Fibroblast of peridontal ligament (primary cell): ENCODE measurements at regions not wholly inside any gene's neighbourhood (a gene's known extent, or its start where the extent isn't known, plus 50 kb on each side); places are given as distances from the start of the nearest gene placed in this dataset.

ENCODE experiments used
- DNase-seq: peaks from one replicate; pipeline ENCODE4 v3.0.0-alpha.2; 2010; ENCODE audit errors: extremely low read depth

- no peak for DNase-seq
These were observed 301.7 kb upstream of the LYPLAL1 start for GRCh38 chr1:218872026-218872425.

GRCh38 chr1:218872928-218873327 is 300.8 kb upstream of the LYPLAL1 start:
- no peak for DNase-seq

DNA sequence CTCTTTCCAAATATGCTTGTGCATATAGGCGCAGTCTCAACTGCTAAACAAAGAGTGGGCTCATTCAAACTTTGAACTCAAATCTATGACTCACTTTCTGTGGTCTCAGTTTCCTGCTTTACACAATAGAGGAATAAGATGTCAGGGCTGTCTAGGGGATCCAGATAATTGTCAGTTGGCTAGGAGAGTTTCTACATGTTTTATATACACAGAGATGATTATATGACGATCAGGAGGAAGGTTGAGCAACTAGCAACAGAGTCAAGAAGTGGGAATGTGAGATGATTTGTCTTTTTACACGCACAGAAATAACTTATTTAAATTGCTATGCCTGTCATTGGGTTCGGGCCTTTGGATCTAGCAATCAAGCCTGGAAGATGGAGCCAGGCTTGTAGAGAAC is 299.4 kb upstream of the LYPLAL1 start:
- peak; percentile 99 for DNase-seq

GRCh38 chr1:218874801-218875400 is 298.8 kb upstream of the LYPLAL1 start:
- peak; percentile 45 for DNase-seq

DNA sequence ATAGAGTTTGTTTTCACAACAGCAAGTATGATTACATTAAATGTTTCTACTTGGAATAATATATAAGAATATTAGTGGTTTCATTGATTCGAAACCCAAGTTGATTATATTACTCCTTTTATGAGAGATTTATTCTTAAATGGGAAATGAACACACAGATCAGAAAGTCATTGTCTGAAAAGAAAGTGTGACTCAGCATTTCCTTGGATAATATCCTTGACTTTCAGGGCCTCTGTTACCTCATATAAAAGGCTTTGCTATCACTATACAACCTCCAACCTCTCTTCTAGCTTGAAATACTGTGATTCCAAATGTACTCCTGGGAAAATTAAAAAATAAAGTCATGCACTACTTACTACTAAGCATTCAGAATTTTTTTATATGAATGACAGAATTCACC is 295.3 kb upstream of the LYPLAL1 start:
- peak; percentile 82 for DNase-seq

- no peak for DNase-seq
These were observed 293.1 kb upstream of the LYPLAL1 start for GRCh38 chr1:218880484-218881060.

DNA sequence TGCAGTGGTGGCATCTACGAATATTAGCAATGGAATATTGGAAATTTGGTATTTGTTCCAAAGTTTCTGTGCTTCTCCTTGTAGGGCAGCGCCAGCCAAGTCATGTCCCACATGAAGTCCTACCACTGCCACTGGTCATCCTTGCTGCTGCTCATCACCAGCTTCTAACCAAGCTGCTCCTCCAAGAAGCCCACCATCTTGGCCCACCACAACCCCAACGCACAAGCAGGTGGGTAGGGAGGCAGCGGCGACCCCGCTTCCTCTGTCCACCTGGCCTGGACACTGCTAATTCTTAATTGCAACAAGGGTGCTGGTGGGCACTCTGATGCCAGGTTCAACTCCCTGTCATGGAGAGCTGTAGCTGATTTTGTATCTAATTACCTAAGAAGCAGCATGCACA is 291.2 kb upstream of the LYPLAL1 start:
- DNase-seq = no peak

DNA sequence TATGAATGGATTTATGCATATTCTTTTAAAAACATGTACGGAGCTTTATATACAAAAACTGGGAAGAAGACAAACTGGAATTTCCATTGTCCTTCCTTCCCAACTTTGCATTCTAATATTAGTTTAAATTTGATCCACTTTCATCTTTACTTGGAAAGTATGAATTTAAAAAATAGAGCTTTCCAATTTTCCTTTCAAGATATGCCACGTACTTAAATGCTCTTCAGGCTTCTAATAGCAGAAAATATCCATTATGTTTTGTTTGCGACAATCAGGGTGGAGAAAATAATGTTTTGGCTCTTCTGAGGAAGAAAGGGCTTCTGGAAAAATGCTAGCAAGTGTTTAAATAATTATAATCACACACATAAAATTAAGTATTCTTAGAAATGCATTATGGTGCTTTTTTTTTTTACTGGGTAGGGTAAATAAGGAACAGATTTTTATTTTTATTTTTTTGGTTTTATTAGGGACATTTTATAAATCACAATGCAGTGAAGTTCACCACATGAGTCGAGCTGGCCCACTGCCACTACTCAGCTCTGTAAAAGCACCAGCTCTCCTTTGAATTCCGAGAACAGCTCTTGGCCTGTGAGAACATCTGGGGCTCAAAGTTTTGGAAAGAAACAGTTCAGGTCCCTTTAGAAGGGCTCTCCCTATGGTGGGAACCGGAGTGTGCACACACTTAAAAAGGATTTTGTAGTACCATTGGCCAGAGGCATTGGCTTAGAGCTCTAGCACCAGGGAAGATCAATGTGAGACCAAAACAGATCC is 287.4 kb upstream of the LYPLAL1 start:
- DNase-seq = peak; percentile 52

GRCh38 chr1:218887141-218887925 is 286.3 kb upstream of the LYPLAL1 start:
- DNase-seq = no peak

DNA sequence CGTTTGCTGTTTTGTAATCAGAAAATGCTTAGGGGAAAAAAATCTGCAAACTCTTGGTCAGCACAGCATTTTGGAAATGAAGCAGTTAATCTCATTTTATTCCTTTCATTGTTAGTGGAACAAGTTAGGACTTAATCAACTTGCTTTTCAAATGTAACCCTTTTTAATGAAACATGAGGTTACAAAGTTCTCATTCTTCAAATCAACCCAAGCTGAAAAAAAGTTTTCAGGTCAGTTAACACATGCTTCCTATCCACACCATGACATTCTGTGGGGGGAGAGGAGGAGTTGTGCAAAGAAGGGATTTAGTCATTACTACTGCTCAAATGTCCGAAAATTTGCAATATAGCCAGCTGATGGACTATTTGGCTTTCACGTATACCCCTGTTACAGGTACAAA is 283.2 kb upstream of the LYPLAL1 start:
- DNase-seq = no peak

- DNase-seq = no peak
These were observed 282.1 kb upstream of the LYPLAL1 start for GRCh38 chr1:218891577-218891976.

- DNase-seq = no peak
These were observed 278.6 kb upstream of the LYPLAL1 start for GRCh38 chr1:218895064-218895587.

DNA sequence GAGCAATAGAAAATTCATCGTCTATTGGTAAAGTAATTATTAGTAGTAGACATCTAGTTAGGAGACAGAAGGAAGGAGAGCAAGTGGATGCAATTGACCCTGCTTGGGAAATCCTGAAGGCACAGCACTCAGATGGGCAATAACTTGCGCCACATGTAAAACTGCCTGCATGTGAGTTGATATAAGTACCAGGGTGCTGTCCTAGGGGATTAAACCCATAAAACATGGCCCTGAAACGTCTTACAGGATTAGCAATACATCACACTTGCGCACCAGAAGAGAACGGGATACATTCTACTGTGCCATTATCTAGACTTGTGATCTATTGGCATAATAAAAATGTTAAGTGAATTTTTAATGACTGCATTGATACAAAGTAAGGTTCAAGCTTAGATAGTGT is 277.5 kb upstream of the LYPLAL1 start:
- no peak for DNase-seq

DNA sequence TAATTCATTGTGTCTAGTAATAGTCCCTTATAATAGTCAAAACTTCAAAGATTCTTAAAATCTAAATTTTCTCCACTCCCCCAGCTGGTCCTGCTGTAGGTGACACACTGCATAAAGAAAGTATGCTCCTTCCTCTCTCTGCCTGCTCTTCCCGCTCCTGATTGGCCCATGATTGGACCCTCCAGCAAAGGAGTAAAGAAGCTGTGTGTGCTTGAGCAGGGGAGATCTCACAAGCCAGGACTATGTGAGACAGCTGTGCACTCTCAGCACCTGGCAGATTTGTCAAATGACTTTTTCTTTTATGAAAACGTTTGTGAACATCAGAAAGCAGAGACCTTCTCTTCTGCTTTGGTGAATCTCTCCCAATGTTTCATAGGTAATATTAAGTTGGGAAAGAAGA is 274.8 kb upstream of the LYPLAL1 start:
- no peak for DNase-seq

DNA sequence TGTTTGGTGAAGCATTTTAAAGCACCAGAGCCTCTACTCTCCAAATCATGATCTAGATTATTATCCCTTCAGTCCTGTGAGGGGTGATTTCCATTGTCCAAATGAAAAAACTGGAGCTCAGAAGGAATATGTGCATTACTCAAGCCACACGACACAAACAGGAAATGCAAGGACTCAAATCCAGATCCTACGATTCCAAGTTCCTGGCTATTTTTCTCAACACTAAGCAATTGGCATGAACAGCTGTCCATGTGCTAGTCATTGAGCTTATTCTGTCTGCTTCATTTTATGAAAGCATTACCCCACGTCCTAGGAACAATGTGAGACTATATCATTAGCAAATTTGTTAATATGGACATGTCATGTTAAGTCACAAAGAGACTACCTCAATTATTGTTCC is 273.1 kb upstream of the LYPLAL1 start:
- DNase-seq = no peak

GRCh38 chr1:218904416-218904815 is 269.3 kb upstream of the LYPLAL1 start:
- DNase-seq = no peak

GRCh38 chr1:218916720-218917119 is 257.0 kb upstream of the LYPLAL1 start:
- DNase-seq = no peak

GRCh38 chr1:218917656-218918055 is 256.0 kb upstream of the LYPLAL1 start:
- DNase-seq = no peak

GRCh38 chr1:218925777-218926176 is 247.9 kb upstream of the LYPLAL1 start:
- DNase-seq = no peak

GRCh38 chr1:218926631-218927030 is 247.0 kb upstream of the LYPLAL1 start:
- DNase-seq = no peak

- DNase-seq = no peak
These were observed 243.7 kb upstream of the LYPLAL1 start for GRCh38 chr1:218930000-218930399.
